Neural cell (in vitro differentiated cells): ENCODE measurements at regions not wholly inside any gene's neighbourhood (a gene's known extent, or its start where the extent isn't known, plus 50 kb on each side); places are given as distances from the start of the nearest gene placed in this dataset.

Experiments used
- H2AFZ ChIP-seq: fragments of 200-600, 300-800 bp; sonication (generic), shearing (Covaris generic); 2 replicates; pipeline ENCODE4 v1.6.0; 2014; ENCODE audit warnings: low read depth, mild to moderate bottlenecking, antibody characterized with exemption, low read length, moderate library complexity
- H3F3A ChIP-seq: fragments of 200-600 bp; shearing (Covaris generic); 2 replicates; pipeline ENCODE4 v1.6.1; 2016; ENCODE audit warnings: mild to moderate bottlenecking, moderate library complexity, mixed read lengths, antibody characterized with exemption, low read length; ENCODE audit not compliant: insufficient read depth, poor library complexity, severe bottlenecking
- H3K27ac ChIP-seq: fragments of 200-600, 300-800 bp; sonication (generic), shearing (Covaris generic); 2 replicates; pipeline ENCODE4 v1.5.1; 2014; ENCODE audit warnings: mild to moderate bottlenecking, low read length, moderate library complexity
- H3K27me3 ChIP-seq: fragments of 300-800, 200-600 bp; sonication (generic), shearing (Covaris generic); 2 replicates; pipeline ENCODE4 v1.6.0; 2014; ENCODE audit warnings: mild to moderate bottlenecking, low read depth, low read length, moderate library complexity; ENCODE audit not compliant: insufficient read depth
- H3K36me3 ChIP-seq: fragments of 300-800, 200-600 bp; sonication (generic), shearing (Covaris generic); 2 replicates; pipeline ENCODE4 v1.5.1; 2014; ENCODE audit warnings: mild to moderate bottlenecking, antibody characterized with exemption, low read length, moderate library complexity; ENCODE audit not compliant: insufficient read depth
- H3K4me2 ChIP-seq: fragments of 300-800, 200-600 bp; sonication (generic), shearing (Covaris generic); 2 replicates; pipeline ENCODE4 v1.6.0; 2014; ENCODE audit warnings: mild to moderate bottlenecking, low read length
- H3K4me3 ChIP-seq: fragments of 300-800, 200-600 bp; sonication (generic), shearing (Covaris generic); 2 replicates; pipeline ENCODE4 v1.5.1; 2014; ENCODE audit warnings: mild to moderate bottlenecking, low read length, moderate library complexity
- H3K79me2 ChIP-seq: fragments of 200-600 bp; shearing (Covaris generic); replicated peaks from 2 replicates; pipeline ENCODE4 v1.6.0; 2014; ENCODE audit warnings: mild to moderate bottlenecking, low read length, moderate library complexity; ENCODE audit not compliant: insufficient read depth
- H3K9ac ChIP-seq: fragments of 300-800, 200-600 bp; sonication (generic), shearing (Covaris generic); 2 replicates; pipeline ENCODE4 v1.6.1; 2016; ENCODE audit warnings: mild to moderate bottlenecking, low read length, mixed read lengths
- H3K9me2 ChIP-seq: fragments of 200-600 bp; shearing (Covaris generic); 2 replicates; pipeline ENCODE4 v1.6.1; 2016; ENCODE audit warnings: mild to moderate bottlenecking, low read length, mixed read lengths; ENCODE audit not compliant: insufficient read depth
- H3K9me3 ChIP-seq: fragments of 200-600, 300-800 bp; sonication (generic), shearing (Covaris generic); 2 replicates; pipeline ENCODE4 v1.6.1; 2016; ENCODE audit warnings: mild to moderate bottlenecking, mixed run types, low read length, moderate library complexity, mixed read lengths
- H4K20me1 ChIP-seq: fragments of 200-600 bp; shearing (Covaris generic); 2 replicates; pipeline ENCODE4 v1.6.1; 2016; ENCODE audit warnings: mild to moderate bottlenecking, mixed run types; ENCODE audit not compliant: insufficient read depth
- EP300 ChIP-seq: fragments of 450-650 bp; conservative IDR thresholded peaks from 2 replicates; pipeline ENCODE4 v1.6.1; 2014; ENCODE audit warnings: antibody characterized with exemption, mild to moderate bottlenecking, moderate library complexity; ENCODE audit not compliant: poor library complexity, severe bottlenecking
- EZH2 ChIP-seq: fragments of 200-600, 300-800 bp; shearing (Covaris generic), sonication (generic); IDR thresholded peaks from 2 replicates; pipeline ENCODE4 v1.6.1; 2014; ENCODE audit warnings: antibody characterized with exemption, low read length, borderline replicate concordance, mild to moderate bottlenecking; ENCODE audit not compliant: insufficient read depth, poor library complexity, severe bottlenecking
- MXI1 ChIP-seq: fragments of 450-650 bp; conservative IDR thresholded peaks from 2 replicates; pipeline ENCODE4 v1.6.1; 2014; ENCODE audit warnings: antibody characterized with exemption, mild to moderate bottlenecking; ENCODE audit not compliant: poor library complexity, severe bottlenecking
- POLR2AphosphoS5 ChIP-seq: IDR thresholded peaks from 2 replicates; pipeline ENCODE4 v1.6.1; 2012
- RAD21 ChIP-seq: fragments of 450-650 bp; conservative IDR thresholded peaks from 2 replicates; pipeline ENCODE4 v1.6.1; 2014; ENCODE audit warnings: antibody characterized with exemption, mild to moderate bottlenecking, moderate library complexity
- SMC3 ChIP-seq: fragments of 450-650 bp; conservative IDR thresholded peaks from 2 replicates; pipeline ENCODE4 v1.6.1; 2014; ENCODE audit warnings: antibody characterized with exemption, mild to moderate bottlenecking, moderate library complexity; ENCODE audit not compliant: poor library complexity
- TAF1 ChIP-seq: IDR thresholded peaks from 2 replicates; pipeline ENCODE4 v1.6.1; 2012; ENCODE audit warnings: low read depth
- TF ChIP-seq, protein P1 (sequence below): IDR thresholded peaks from 2 replicates; pipeline ENCODE4 v1.6.1; 2012; ENCODE audit warnings: borderline replicate concordance
- TF ChIP-seq, protein P2 (sequence below): fragments of 450-650 bp; IDR thresholded peaks from 2 replicates; pipeline ENCODE4 v1.5.1; 2014; ENCODE audit warnings: antibody characterized with exemption, mild to moderate bottlenecking, moderate library complexity; ENCODE audit not compliant: poor library complexity, severe bottlenecking

- Histone ChIP-seq H3F3A (no peaks in the 10 kb centered on the region), H3K9me2 (no peaks in the 10 kb centered on the region), H3K4me3 (no peak overlapping the region), H3K9ac (no peak overlapping the region), H3K27me3 (no peaks in the 10 kb centered on the region), H4K20me1 (no peaks in the 10 kb centered on the region), H3K79me2 (no peaks in the 10 kb centered on the region), H3K4me2 (no peak overlapping the region), H3K27ac (no peak overlapping the region), H3K36me3 (no peaks in the 10 kb centered on the region), H3K9me3 (no peaks in the 10 kb centered on the region), H2AFZ (no peak overlapping the region)
- no peak for TF ChIP-seq TAF1
- TF ChIP-seq POLR2AphosphoS5 = no peak
- TF ChIP-seq SMC3 = no peak
- no peak for TF ChIP-seq EP300
- TF ChIP-seq, protein P1, sequence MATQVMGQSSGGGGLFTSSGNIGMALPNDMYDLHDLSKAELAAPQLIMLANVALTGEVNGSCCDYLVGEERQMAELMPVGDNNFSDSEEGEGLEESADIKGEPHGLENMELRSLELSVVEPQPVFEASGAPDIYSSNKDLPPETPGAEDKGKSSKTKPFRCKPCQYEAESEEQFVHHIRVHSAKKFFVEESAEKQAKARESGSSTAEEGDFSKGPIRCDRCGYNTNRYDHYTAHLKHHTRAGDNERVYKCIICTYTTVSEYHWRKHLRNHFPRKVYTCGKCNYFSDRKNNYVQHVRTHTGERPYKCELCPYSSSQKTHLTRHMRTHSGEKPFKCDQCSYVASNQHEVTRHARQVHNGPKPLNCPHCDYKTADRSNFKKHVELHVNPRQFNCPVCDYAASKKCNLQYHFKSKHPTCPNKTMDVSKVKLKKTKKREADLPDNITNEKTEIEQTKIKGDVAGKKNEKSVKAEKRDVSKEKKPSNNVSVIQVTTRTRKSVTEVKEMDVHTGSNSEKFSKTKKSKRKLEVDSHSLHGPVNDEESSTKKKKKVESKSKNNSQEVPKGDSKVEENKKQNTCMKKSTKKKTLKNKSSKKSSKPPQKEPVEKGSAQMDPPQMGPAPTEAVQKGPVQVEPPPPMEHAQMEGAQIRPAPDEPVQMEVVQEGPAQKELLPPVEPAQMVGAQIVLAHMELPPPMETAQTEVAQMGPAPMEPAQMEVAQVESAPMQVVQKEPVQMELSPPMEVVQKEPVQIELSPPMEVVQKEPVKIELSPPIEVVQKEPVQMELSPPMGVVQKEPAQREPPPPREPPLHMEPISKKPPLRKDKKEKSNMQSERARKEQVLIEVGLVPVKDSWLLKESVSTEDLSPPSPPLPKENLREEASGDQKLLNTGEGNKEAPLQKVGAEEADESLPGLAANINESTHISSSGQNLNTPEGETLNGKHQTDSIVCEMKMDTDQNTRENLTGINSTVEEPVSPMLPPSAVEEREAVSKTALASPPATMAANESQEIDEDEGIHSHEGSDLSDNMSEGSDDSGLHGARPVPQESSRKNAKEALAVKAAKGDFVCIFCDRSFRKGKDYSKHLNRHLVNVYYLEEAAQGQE = no peak
- TF ChIP-seq MXI1 = no peak
- TF ChIP-seq, protein P2, sequence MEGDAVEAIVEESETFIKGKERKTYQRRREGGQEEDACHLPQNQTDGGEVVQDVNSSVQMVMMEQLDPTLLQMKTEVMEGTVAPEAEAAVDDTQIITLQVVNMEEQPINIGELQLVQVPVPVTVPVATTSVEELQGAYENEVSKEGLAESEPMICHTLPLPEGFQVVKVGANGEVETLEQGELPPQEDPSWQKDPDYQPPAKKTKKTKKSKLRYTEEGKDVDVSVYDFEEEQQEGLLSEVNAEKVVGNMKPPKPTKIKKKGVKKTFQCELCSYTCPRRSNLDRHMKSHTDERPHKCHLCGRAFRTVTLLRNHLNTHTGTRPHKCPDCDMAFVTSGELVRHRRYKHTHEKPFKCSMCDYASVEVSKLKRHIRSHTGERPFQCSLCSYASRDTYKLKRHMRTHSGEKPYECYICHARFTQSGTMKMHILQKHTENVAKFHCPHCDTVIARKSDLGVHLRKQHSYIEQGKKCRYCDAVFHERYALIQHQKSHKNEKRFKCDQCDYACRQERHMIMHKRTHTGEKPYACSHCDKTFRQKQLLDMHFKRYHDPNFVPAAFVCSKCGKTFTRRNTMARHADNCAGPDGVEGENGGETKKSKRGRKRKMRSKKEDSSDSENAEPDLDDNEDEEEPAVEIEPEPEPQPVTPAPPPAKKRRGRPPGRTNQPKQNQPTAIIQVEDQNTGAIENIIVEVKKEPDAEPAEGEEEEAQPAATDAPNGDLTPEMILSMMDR = no peak
- no peak for TF ChIP-seq RAD21
- no peak for TF ChIP-seq EZH2
Measured at GRCh38 chr17:68179926-68180285, 67.9 kb upstream of the AMZ2 start.

GRCh38 chr17:68182011-68182306, 65.9 kb upstream of the AMZ2 start:
- Histone ChIP-seq H3K9me2 (no peaks in the 10 kb centered on the region), H3K27ac (no peak overlapping the region), H4K20me1 (no peaks in the 10 kb centered on the region), H3K4me2 (no peak overlapping the region), H3K9ac (no peak overlapping the region), H3F3A (no peaks in the 10 kb centered on the region), H3K79me2 (no peaks in the 10 kb centered on the region), H3K36me3 (no peaks in the 10 kb centered on the region), H3K9me3 (no peaks in the 10 kb centered on the region), H3K27me3 (no peaks in the 10 kb centered on the region), H2AFZ (no peak overlapping the region), H3K4me3 (no peak overlapping the region)
- no peak for TF ChIP-seq EP300
- TF ChIP-seq, protein P1 = no peak
- TF ChIP-seq RAD21 = no peak
- no peak for TF ChIP-seq POLR2AphosphoS5
- no peak for TF ChIP-seq MXI1
- no peak for TF ChIP-seq SMC3
- TF ChIP-seq EZH2 = no peak
- TF ChIP-seq, protein P2 = no peak
- TF ChIP-seq TAF1 = no peak
